ENCODE measurements at regions not wholly inside any gene's neighbourhood (a gene's known extent, or its start where the extent isn't known, plus 50 kb on each side); places are given as distances from the start of the nearest gene placed in this dataset.
A peak's percentile ranks its signal among the peaks of the same experiment; 100 is the strongest.
"Not testable (repeated sequence)": the region's sequence is repeated elsewhere in the genome, so short reads cannot be mapped to it uniquely, and the experiment has no call there.

DNA sequence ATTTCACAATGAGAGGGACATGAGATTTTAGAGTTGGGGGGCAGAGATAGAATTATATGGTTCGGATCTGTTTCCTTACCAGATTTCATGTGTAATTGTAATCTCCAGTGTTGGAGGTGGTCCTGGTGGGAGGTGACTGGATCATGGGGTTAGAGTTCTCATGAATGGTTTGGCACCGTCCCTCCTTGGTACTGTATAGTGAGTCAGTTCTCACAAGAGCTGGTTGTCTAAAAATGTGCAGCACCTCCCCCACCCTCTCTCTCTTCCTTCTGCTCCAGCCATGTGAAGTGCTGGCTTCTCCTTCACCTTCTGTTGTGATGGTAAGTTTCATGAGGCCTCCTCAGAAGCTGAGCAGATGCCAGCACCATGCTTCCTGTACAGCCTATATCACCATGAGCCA, 138.1 kb downstream of the SCG2 start:
- DNase-seq (ENCODE audit: low read depth) = no peak

DNA sequence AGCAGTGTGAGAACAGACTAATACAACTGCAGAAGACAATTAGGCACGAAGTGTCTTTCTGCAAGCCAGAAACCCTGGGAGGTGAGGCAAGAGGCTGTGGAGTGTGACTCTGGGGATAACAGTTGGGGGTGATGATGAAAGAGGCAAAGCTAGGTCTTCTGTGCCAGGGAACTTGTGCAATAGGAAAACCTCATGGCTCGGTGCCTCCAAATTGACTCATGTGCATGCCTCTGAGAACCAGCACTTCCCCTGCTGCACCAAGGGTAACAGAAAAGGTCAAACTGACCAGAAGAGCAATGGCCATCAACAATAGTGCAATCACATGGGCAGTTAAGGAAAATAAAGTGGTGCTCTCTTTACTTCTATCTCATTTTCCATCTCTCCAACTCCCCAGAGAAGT, 136.4 kb downstream of the SCG2 start:
- peak; percentile 58 for DNase-seq (ENCODE audit: low read depth)

DNA sequence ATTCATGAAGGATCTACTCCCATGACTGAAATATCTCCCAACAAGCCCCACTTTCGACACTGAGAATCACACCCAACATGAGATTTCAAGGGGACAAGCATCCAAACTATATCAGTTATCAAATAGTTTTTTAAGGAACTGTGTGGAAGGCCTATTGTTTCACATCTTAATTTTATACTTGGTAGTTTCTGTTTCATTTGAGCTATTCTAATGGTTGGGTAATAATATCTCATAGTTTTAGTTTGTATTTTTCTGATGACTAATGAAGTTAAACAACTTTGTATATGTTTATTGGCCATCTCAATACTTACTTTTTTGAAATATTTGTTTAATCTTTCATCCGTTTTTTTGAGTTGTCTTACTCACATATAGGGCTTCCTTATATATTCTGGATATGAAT, 135.0 kb downstream of the SCG2 start:
- DNase-seq (ENCODE audit: low read depth) = no peak

DNA sequence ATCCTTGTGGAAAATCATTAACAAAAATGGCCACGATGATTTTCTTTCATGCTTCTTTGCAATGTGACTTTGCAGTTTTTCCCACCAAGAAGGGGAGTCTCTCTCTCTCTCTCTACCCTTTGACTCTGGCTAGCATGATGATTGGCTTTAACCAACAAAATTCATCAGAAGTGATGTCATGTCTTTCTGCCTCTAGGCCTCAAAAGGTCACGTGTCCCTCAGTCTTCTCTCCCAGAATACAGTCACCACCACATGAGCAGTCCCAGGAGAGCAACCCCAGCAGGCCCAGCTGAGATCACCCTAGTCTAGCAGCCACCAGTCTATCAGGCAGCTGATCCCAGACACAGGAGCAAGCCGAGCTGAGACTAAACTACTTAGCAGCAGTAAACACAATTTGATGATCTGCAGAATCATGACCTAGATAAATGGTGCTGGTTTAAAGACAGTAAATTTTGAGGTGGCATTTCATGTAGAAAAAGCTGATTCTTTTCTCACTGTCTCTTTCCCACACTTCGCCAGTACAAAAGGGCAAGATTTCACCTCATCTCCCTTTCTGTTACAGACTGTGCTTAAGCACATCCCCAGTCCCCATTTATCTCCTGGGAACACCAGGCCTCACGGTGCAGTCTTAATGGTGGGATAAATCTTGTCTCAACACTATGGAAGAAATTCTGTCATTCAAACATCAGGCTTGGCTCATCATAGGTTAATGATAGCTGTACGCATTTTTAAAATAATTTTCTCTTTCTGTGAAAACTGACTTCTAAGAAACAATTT, 132.7 kb downstream of the SCG2 start:
- no peak for DNase-seq (ENCODE audit: low read depth)

DNA sequence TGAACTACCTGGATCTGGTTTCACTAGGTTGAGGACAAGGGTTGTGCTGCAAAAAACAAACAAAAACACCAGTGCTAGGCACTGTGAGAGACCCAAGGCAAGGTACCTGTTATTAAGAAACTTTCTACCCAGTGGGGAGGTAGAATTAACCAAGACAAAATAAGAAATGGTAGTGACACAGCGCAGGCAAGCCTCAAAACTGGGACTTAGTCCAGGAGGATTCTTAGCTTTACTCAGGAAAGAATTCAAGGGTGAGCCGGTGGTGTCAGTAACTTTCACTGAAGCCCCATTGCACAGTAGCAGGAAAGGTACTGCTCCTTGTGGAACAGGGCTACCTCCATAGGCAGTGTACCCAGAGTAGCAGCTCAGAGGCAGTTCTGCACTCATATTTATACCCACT, 131.6 kb downstream of the SCG2 start:
- no peak for DNase-seq (ENCODE audit: low read depth)

DNA sequence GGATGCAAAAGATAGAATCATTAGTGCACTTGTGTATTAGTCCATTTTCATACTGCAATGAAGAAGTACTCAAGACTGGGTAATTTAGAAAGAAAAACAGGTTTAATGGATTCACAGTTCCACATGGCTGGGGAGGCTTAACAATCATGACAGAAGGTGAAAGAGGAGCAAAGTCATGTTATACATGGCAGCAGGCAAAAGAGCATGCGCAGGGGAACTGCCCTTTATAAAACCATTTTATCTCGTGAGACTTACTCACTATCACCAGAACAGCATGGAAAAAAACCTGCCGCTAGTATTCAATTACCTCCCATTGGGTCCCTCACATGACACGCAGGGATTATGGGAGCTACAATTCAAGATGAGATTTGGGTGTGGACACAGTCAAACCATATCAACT, 129.4 kb downstream of the SCG2 start:
- no peak for DNase-seq (ENCODE audit: low read depth)

DNA sequence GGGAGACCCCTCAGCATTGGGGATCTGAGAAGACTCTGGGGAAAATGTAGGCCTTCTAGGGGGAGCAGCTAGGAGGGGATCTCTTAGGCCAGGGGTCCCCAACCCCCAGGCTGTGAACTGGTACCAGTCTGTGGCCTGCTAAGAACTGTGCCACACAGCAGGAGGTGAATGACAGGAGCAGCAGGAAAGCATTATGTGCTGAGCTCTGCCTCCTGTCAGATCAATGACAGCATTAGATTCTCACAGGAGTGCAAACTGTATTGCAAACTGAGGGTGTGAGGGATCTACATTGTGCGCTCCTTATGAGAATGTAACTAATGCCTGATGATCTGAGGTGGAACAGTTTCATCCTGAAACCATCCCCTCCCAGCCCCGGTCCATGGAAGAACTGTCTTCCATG, 127.3 kb downstream of the SCG2 start:
- no peak for DNase-seq (ENCODE audit: low read depth)

DNA sequence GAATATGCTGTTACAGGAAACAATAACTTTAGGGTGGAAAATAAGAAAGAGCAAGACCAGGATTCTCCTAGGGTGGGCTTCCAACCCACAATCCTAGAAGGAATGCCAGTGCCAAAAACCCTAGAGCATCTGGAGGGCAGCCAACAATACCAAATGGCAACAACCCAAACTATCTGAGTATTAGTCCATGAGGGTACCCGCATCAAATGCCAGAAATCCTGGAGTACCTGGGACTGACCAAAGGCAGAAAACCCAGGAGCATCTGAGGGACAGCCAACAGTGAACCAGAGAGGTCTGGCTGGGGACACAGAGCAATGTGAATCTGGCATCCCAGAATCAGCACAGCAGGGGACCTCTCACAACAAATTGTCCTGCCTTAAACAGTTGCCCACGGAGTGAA, 126.3 kb downstream of the SCG2 start:
- DNase-seq (ENCODE audit: low read depth) = no peak

DNA sequence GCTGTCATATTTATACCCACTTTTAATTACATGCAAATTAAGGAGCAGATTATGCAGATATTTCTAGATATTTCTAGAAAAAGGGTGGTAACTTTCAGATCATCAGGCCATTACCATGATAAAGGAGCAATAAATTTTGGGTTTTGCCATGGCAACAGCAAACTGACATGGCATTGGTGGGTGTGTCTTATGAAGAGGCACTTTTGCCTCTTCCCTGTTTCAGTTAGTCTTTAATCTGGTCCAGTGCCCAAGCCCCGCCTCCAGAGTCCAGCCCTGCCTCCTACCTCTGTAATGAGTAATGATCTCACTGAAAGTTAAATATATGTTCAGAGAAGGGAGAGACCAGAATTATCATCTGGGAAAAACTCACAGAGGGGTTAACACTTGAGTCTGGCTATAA, 124.8 kb downstream of the SCG2 start:
- DNase-seq (ENCODE audit: low read depth) = no peak

DNA sequence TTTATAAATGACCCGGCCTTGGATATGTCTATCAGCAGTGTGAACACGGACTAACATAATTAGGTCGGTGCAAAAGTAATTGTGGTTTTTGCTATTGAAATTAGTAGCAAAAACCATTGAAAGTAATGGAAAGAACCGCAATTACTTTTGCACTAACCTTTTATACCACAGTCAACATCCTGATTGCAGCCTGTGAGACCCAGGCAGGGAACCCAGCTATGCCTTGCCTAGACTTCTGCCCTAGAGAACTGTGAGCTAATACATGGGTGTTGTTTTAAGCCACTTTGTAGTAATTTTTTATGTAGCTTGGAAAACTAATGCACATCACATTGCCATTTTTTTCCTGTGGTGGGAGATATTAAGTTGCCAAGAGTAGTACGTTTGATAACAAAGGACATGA, 120.7 kb downstream of the SCG2 start:
- no peak for DNase-seq (ENCODE audit: low read depth)

DNA sequence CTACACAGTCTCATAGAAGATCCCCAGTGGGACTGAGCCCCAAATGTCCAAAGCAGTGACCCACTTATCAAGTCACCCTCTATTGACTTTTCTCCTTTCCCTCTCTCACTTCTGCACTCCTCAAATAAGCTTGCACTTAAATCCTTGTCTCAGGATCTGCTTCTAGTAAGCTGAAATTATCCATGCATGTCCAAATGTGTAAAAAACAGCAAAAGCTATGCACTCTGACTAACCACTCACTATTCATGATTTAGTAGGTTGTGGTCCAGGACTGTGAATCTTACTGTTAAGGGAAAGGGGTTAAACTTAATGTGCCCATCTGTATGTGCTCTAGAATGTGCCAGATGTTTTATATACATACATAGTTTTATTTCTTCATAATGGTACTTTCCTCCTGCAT, 115.4 kb downstream of the SCG2 start:
- DNase-seq (ENCODE audit: low read depth) = no peak

DNA sequence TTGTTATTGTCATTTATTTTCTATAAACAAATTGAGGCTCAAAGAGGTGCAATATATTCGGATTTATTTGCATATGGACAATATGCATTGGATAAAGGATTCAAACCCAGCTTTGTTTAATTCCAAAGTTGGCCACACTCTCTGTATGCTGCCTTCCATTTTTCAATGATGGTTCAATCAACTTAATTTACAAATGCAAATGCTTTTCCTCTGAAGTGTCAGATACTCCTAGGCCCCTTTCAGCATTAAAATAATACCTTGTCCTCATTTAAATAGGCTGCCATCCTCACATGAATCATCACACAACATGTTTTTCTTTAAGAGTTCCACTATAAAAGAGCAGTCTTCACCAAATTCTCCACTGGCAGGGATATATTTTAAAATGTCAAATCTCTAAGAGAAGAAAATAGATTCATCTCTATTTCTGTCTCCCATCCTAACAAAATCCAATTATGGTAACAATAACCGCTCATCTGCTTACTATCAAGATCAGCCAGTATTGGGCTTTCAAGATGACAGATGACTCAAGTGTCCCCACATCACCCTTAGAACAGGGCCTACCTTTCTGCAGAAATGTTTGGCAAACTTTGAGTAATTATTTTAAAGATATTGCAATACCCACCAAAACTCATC, 114.8 kb downstream of the SCG2 start:
- DNase-seq (ENCODE audit: low read depth) = no peak

DNA sequence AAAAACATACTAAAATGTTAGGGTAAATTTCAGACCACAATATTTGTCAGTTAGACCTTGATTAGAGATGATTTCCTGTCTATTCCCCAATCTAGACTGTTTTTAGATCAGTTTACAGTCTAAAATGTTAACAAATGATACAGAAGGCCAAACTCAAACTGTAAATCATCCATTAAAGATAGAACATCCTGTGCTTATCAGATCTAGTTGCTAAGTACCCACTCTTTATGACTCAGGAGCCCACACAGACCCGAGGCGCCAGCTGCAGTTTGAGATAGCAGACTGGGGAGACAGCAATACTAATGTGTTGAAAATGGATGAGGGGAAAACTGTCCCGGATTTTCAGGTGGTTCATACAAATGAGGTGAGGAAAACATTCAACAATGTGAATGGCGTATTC, 113.3 kb downstream of the SCG2 start:
- DNase-seq (ENCODE audit: low read depth) = no peak

DNA sequence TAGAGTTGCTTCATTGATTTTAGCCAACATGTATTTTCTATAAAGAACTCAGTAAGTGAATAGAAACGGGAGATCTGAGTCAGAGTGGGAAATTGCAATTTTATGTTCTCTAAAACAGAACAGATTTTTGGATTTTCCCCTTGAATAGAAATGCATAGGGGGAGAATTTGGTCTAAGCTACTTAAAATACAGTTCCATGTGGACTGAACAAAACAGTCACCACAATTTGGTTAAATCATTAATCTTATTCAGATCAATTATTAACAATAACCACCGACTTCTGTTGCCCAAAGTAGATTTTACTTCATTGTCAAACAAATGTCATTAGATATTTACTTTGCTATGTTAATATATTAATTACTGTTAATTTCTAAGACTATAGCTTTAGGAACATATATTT, 107.7 kb downstream of the SCG2 start:
- no peak for DNase-seq (ENCODE audit: low read depth)

DNA sequence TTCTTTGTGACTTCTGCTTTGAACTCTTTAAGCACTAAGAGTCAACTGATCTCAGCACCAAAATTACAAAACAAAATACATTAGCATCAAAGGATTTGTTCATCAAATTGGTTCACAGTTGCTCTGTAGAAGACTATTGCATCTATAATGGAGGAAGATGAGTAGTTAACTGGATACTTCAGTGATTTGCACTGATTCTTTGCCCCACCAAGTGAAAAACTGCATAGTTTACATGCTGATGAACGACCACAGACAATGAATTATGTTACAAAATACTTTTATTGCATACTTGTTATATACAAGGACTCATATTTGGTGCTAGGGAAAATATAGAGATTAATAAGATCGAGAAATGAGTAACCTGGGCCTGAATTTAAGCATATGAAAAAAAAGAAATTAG, 107.2 kb downstream of the SCG2 start:
- DNase-seq (ENCODE audit: low read depth) = no peak

DNA sequence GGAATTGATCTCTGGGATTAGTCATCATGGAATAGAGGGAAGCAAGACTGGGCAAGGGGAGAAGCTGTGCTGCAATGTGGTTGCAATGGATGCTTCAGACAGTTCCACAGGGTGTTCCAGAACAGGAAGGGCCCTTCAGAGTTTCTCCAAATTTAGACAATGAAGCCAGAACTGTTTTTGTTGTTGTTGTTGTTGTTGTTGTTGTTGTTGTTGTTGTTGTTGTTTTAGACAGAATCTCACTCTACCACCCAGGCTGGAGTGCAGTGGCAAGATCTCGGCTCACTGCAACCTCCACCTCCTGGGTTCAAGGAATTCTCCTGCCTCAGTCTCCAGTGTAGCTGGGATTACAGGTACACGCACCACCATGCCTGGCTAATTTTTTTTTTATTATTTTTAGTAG, 105.3 kb downstream of the SCG2 start:
- not testable (repeated sequence) for DNase-seq (ENCODE audit: low read depth)

DNA sequence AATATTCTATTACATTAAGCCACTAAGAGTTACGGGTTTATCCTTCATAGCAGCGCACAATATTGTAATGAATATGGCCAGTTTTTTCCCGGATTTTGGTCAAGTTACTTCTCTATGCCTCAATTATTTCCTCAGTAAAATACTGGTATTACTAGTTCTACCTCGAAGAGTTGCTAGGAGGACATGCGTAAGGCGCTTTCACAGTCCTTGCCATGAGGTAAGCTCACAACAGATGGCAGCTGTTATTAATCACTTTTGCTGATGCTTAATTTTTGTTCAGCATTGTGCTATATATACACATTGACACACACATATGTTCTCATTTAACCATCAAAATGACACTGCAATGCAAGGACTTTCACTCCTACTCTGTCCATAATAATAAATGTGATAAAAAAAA, 101.5 kb downstream of the SCG2 start:
- DNase-seq (ENCODE audit: low read depth) = no peak

DNA sequence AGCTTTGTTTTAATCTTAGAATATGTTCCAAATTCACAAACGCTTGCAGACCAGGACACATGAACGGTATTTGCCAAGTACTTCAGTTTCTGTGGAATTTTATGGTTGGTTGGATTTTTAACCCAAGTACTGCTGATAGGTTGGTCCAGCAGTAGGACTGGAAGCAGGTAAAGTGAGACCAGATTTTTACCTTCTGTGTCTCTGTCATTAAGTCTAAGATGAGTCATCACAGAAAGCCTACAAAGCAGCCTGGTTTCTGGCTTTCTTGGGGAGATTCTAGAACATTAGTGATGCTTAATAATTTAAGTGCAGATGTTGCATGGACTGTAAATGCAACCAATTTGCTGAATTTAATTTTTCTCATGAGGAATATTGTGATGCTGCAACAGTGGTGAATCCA, 100.5 kb downstream of the SCG2 start:
- no peak for DNase-seq (ENCODE audit: low read depth)

DNA sequence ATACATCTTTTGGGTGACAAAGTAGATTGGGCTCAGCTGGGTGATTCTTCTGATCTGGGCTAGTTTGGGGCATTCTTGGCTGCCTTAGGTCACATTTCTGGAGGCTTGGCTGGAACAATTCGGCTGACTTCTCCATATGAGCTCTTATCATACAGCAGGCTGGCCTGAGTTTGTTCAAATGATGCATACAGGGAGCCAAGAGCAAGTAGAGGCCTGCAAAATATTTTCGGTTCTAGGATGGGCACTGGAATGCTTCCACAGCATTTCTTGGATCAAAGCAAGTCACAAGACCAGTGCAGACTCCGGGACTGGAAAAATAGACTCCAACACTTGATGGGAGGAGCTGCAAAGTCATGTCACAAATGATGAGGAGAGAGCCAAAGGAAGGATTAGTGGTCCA, 98.4 kb downstream of the SCG2 start:
- no peak for DNase-seq (ENCODE audit: low read depth)

DNA sequence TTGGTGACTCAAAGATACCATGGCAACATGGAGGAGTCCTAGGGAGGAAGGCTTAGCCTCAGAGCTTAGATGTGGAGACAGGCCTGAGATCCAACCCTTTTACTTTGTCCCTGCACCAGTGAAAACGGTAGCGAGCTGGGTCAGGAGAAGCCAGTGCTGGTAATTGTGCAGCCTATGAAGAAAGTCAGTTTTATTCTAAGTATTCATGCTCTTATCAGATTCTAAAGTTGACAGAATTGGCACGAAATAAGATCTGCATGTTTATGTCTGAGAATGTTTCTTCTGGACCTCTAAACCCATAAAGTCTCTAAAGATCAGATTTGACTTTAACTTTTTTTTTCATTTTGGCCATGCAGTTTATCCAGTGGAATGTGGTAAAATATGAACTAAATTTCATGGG, 93.8 kb downstream of the SCG2 start:
- no peak for DNase-seq (ENCODE audit: low read depth)

DNA sequence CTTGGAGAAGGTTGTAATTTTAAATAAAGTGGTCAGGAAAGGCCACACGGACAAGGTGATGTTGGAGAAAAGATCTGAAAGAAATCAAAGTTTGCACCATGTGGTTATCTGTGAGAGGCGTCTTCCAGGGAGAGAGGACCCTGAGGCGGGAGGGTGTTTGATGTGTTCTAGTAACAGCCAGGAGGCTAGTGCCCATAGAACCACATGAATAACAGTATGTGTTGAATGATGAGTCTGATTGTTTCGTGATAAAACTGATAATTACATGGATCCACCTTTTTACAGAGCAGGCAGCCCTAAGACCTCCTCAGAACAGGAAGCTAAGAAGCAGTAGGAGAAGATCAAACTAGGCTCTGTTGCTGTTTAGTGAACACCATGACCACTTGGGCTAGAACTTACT, 91.4 kb downstream of the SCG2 start:
- no peak for DNase-seq (ENCODE audit: low read depth)

DNA sequence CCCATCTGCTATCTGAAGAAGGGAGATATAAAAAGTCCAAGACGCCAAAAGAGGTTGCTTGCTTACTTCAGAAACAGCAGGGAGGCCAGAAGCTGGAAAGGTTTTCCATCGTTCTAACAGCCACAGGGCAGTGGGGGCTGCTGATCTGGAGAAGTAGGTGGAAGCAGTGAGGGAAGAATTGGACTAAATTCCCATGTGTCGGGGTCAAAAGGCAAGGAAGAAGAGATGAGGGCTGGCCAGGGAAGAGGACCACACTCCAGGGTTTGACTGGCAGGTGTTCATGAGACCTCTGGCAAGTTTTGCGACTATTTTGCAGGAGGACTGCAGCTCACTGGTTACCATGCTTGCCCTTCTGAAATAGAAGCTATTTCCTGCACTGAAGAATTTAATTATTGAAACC, 91.0 kb downstream of the SCG2 start:
- no peak for DNase-seq (ENCODE audit: low read depth)

DNA sequence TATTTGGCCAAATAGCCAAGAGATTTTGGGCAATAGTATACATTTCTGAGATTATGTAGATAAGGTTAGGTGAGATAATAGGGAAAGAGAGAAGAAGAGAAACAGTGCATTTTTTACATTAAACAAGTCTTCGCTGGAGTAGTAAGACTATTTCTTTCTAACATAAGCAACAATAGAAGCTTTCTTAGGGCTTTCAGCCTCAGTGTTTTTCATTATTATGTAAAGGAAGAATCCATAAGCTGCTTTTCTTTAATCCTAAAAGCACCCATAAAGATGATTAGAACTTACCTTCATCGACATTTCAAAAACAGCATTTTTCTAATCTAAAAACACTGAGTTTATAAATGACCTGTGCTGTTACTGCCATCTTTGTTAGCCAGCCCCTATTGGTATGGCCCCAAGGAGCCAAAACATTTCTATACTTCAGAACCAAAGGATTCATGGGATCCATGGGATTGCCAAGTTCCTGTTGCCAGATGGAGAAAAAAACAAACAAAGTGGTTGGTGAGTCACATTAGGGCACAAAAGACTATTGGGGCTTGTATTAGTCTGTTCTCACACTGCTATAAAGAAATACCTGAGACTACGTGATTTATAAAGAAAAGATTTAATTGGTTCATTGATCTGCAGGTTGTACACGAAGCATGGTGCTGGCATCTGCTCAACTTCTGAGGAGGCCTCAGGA, 88.2 kb downstream of the SCG2 start:
- no peak for DNase-seq (ENCODE audit: low read depth)

DNA sequence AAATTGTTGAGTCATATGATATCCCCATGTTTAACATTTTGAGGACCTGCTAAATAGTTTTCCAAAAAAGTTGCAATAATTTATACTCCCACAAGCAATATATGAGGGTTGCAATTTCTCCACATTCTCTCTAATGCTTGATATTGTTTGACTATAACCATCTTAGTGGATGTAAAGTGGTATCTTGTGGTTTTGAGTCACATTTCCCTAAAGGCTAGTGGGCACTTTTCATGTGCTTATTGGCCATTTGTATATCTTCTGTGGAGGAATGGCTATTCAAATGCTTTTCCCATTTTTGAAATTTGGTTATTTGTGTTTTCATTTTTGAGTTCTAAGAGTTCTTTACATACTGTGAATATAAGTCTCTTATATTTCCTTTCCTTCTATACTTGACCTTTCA, 82.7 kb downstream of the SCG2 start:
- DNase-seq (ENCODE audit: low read depth) = no peak
